A549 (cell line): ENCODE measurements at regions not wholly inside any gene's neighbourhood (a gene's known extent, or its start where the extent isn't known, plus 50 kb on each side); places are given as distances from the start of the nearest gene placed in this dataset.
"Not testable (repeated sequence)": the region's sequence is repeated elsewhere in the genome, so short reads cannot be mapped to it uniquely, and the experiment has no call there.

Source experiments
- ATAC-seq, 2 experiments: fragments of 200-7000 bp in 1 of 2; fragments of >200 bp in 1 of 2; cut with Nextera tagmentation in 1 of 2; cut with Tn5 transposase in 1 of 2; 3 replicates each; pipeline versions ENCODE4 v1.8.0 to v1.9.1; 2018 to 2020; ENCODE audit warnings: mild to moderate bottlenecking in 1 of 2, moderate library complexity in 1 of 2
- CTCF ChIA-PET: fragments of 300-600 bp; sonication (Branson Sonifier 250); formaldehyde crosslinking; extraction: SDS; loops from one replicate; lab custom pipeline; 2021; ENCODE audit warnings: antibody characterized with exemption, inconsistent platforms; lab: Yijun Ruan, JAX
- POLR2A ChIA-PET: fragments of 350-600 bp; formaldehyde crosslinking; extraction: SDS; loops from one replicate; lab custom pipeline; 2021; ENCODE audit warnings: antibody characterized with exemption, inconsistent platforms; lab: Yijun Ruan, JAX
- DNase-seq, 2 experiments: peaks; one replicate each; pipeline versions ENCODE4 v3.0.0 to v3.0.0-alpha.2; 2011 to 2016; ENCODE audit warnings: low read depth in 1 of 2, low spot score in 1 of 2
- FAIRE-seq: peaks from 2 replicates; lab custom pipeline; 2011; peaks lifted over from hg19 to GRCh38; lab: Jason Lieb, UNC
- H3K27ac ChIP-seq, 2 experiments: fragments of >200 bp; sonication (Bioruptor Twin); formaldehyde crosslinking; 3 replicates each; pipeline ENCODE4 v1.5.1; 2016 to 2017
- H3K4me1 ChIP-seq: fragments of >200 bp; sonication (Bioruptor Twin); formaldehyde crosslinking; 3 replicates; pipeline ENCODE4 v1.6.1; 2016
- H3K4me2 ChIP-seq: fragments of >200 bp; sonication (Bioruptor Twin); formaldehyde crosslinking; 3 replicates; pipeline ENCODE4 v1.6.1; 2016
- H3K4me3 ChIP-seq: fragments of >200 bp; sonication (Bioruptor Twin); formaldehyde crosslinking; 3 replicates; pipeline ENCODE4 v1.5.1; 2016
- H3K9me3 ChIP-seq: fragments of >200 bp; sonication (Bioruptor Twin); formaldehyde crosslinking; 3 replicates; pipeline ENCODE4 v1.6.1; 2016
- HDAC2 ChIP-seq: fragments of 200-600 bp; sonication (generic); IDR thresholded peaks from 2 replicates; pipeline ENCODE4 v1.6.1; 2016
- HOXB13 ChIP-seq: fragments of 250-450 bp; sonication (Bioruptor Pico); IDR thresholded peaks from 2 replicates; pipeline ENCODE4 v1.5.0; 2020; ENCODE audit warnings: low read depth, mild to moderate bottlenecking, moderate library complexity
- JUN ChIP-seq, 2 experiments: fragments of >200 bp; sonication (Bioruptor Twin); formaldehyde crosslinking; IDR thresholded peaks; 2 replicates in 1 of 2; 3 replicates in 1 of 2; pipeline ENCODE4 v1.6.1; 2016 to 2017
- KDM5A ChIP-seq: fragments of 200-600 bp; sonication (generic); IDR thresholded peaks from 2 replicates; pipeline ENCODE4 v1.6.1; 2016; ENCODE audit warnings: antibody characterized with exemption, mild to moderate bottlenecking
- POLR2A ChIP-seq: IDR thresholded peaks from 2 replicates; pipeline ENCODE4 v1.6.1; 2012; ENCODE audit warnings: mild to moderate bottlenecking, low read length
- RCOR1 ChIP-seq: fragments of 150-350 bp; IDR thresholded peaks from 2 replicates; pipeline ENCODE4 v1.6.1; 2014; ENCODE audit warnings: antibody characterized with exemption, low read length, low read depth
- SREBF2 ChIP-seq: fragments of 450-650 bp; IDR thresholded peaks from 2 replicates; pipeline ENCODE4 v1.6.1; 2014; ENCODE audit warnings: mild to moderate bottlenecking, moderate library complexity
- TFCP2L1 ChIP-seq: fragments of 250-450 bp; sonication (Bioruptor Pico); IDR thresholded peaks from 2 replicates; pipeline ENCODE4 v1.5.0; 2021; ENCODE audit warnings: mild to moderate bottlenecking
- WGBS: methylation state at CpG from one replicate; pipeline ENCODE4 v1.1.6; 2017; ENCODE audit errors: missing lambda C conversion rate; 5-methylcytosine and 5-hydroxymethylcytosine counted together
- TF ChIP-seq, protein P1 (sequence below): fragments of 200-600 bp; sonication (generic); IDR thresholded peaks from 2 replicates; pipeline ENCODE4 v1.6.1; 2016; ENCODE audit warnings: antibody characterized with exemption, mild to moderate bottlenecking, moderate library complexity

DNA sequence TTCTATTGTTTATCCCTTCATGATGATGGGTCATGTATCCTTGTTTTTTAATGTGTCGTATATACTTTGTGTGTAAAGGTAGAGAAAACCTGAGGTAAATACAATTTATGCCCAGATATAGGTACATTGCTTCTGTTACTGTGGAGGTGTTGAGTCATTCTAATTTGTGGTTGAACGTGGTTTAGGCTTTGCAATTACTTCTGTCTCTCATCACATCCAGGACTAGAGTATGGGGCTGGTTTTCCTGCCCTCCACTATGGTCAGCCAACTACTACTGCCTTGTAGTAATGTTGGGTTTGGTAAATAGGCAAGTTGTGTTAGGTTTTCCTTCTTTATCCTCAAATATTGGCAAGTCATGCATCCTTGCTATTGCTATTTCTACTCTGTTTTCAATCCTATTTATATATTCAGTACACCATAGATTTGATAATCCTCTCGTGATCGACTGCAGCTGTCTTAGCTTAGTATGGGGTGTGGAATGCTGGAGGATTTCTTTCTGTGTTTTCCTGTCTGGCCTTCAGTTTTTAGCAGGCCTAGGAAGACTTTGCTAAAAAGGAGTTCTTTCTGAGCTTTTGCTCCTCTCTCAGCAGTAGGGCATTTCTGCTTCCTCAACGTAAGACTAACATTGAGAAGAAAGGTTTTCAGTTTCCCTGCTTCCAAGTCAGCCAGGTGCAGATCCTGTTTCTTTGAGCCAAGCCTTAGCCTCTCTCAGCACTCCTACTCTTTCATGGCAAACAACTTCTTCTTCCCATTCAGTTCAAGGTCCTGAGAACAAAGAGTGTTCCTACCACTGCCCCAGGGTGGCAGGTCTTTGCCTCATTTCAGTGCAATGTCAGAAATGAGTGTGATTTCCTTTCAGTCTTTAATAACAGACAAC, 844.4 kb upstream of the CDH18 start:
- ATAC-seq (no peak), DNase-seq (no peak)

GRCh38 chr5:20825951-20826350, 838.0 kb upstream of the CDH18 start:
- 0% methylated on average over 1 of the region's 1 CpG for WGBS
- H3K27ac ChIP-seq, DNase-seq, CTCF ChIA-PET, H3K4me3 ChIP-seq, H3K4me1 ChIP-seq, H3K4me2 ChIP-seq, H3K9me3 ChIP-seq, POLR2A ChIA-PET, ATAC-seq: not testable (repeated sequence)
- FAIRE-seq = peak; percentile 84

More for the DNA sequence above, 844.4 kb upstream of the CDH18 start:
- no peak for TF ChIP-seq HOXB13 (CRISPR knock-in tag)
- TF ChIP-seq HDAC2 = no peak
- TF ChIP-seq, protein P1, sequence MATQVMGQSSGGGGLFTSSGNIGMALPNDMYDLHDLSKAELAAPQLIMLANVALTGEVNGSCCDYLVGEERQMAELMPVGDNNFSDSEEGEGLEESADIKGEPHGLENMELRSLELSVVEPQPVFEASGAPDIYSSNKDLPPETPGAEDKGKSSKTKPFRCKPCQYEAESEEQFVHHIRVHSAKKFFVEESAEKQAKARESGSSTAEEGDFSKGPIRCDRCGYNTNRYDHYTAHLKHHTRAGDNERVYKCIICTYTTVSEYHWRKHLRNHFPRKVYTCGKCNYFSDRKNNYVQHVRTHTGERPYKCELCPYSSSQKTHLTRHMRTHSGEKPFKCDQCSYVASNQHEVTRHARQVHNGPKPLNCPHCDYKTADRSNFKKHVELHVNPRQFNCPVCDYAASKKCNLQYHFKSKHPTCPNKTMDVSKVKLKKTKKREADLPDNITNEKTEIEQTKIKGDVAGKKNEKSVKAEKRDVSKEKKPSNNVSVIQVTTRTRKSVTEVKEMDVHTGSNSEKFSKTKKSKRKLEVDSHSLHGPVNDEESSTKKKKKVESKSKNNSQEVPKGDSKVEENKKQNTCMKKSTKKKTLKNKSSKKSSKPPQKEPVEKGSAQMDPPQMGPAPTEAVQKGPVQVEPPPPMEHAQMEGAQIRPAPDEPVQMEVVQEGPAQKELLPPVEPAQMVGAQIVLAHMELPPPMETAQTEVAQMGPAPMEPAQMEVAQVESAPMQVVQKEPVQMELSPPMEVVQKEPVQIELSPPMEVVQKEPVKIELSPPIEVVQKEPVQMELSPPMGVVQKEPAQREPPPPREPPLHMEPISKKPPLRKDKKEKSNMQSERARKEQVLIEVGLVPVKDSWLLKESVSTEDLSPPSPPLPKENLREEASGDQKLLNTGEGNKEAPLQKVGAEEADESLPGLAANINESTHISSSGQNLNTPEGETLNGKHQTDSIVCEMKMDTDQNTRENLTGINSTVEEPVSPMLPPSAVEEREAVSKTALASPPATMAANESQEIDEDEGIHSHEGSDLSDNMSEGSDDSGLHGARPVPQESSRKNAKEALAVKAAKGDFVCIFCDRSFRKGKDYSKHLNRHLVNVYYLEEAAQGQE = no peak
- TF ChIP-seq POLR2A = no peak
- no peak for TF ChIP-seq SREBF2
- no peak for TF ChIP-seq KDM5A
- TF ChIP-seq RCOR1 = no peak
- TF ChIP-seq JUN (IDR thresholded peaks at IDR 0.05) = no peak
- no peak for TF ChIP-seq TFCP2L1 (CRISPR knock-in tag)
- peak; percentile 39 for FAIRE-seq
- Histone ChIP-seq H3K4me3 (no peak overlapping the region), H3K4me2 (no peak overlapping the region), H3K4me1 (no peaks in the 10 kb centered on the region), H3K27ac (no peak overlapping the region), H3K9me3 (no peaks in the 10 kb centered on the region)
- WGBS = 25% methylated on average over 5 of the region's 5 CpGs
- POLR2A ChIA-PET = no interaction called here
- CTCF ChIA-PET = no interaction called here

DNA sequence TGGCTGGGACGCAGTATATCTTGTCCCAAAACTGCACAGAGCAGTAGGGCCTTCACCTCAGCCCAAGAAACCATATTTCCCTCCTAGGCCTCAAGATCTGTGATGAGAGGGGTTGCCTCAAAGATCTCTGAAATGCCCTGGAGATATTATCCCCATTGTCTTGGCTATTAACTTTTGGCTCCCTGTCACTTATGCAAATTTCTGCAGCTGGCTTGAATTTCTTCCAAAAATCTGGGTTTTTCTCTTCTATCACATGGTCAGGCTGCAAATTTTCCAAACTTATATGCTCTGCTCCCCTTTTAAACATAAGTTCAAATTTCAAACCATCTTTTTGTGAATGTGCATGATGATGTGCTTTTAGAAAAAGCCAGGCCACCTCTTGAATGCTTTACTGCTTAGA, 809.2 kb upstream of the CDH18 start:
- H3K9me3 ChIP-seq, FAIRE-seq, CTCF ChIA-PET, H3K27ac ChIP-seq, POLR2A ChIA-PET, H3K4me1 ChIP-seq, ATAC-seq, DNase-seq, H3K4me2 ChIP-seq, H3K4me3 ChIP-seq: not testable (repeated sequence)
- WGBS = 43% methylated on average over 1 of the region's 1 CpG

- ATAC-seq, POLR2A ChIA-PET, CTCF ChIA-PET, H3K9me3 ChIP-seq, H3K27ac ChIP-seq, DNase-seq, H3K4me2 ChIP-seq, H3K4me1 ChIP-seq, H3K4me3 ChIP-seq, FAIRE-seq: not testable (repeated sequence)
- 40% methylated on average over 2 of the region's 5 CpGs for WGBS
Observed at GRCh38 chr5:20784755-20785154, 796.8 kb upstream of the CDH18 start.

DNA sequence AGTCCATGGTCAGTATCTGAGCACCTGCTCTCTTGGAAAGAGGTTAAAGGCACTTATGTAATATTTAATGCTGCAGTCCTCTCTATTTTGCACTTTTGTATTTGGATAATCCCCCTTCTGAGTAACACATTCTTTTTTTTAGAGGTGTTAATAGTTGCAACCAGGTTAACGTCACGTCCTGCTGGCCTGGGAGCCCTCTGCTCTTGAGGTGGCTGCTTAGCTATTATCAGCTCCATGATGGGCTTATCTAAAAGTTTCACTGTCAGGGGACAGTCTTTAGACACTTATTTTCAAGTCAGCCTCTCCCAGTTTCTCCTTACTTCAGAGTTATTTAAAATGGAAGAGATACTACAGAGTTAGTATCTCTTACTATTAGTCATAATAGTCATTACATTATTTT, 795.5 kb upstream of the CDH18 start:
- H3K9me3 ChIP-seq, POLR2A ChIA-PET, DNase-seq, H3K4me1 ChIP-seq, H3K27ac ChIP-seq, FAIRE-seq, H3K4me3 ChIP-seq, ATAC-seq, H3K4me2 ChIP-seq, CTCF ChIA-PET: not testable (repeated sequence)
- 65% methylated on average over 2 of the region's 2 CpGs for WGBS

DNA sequence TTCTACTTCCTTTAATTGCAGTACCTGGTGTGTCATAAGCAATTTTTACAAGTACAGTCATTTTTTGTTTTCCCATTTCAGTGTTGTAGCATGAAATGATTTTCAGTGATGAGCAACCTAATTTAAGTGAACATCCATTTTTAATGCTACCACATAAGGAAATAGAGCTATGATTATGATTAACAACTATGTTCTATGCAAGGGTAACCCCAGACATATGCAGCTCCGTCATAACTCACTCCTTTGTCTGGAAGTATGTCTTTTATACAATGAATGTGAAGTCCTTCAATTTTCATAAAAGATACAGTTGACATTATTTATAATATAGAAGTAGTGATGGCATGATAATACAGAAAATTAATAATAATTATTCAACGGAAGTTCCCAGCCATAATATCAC, 783.3 kb upstream of the CDH18 start:
- H3K4me2 ChIP-seq, ATAC-seq, CTCF ChIA-PET, H3K9me3 ChIP-seq, H3K27ac ChIP-seq, H3K4me1 ChIP-seq, FAIRE-seq, H3K4me3 ChIP-seq, DNase-seq, POLR2A ChIA-PET: not testable (repeated sequence)
- WGBS = 41% methylated on average over 2 of the region's 2 CpGs

- ATAC-seq, POLR2A ChIA-PET: not testable (repeated sequence)
- no CpG with 5 or more reads among the region's 2 CpGs for WGBS
Observed at GRCh38 chr5:20765074-20765473, 777.1 kb upstream of the CDH18 start.

DNA sequence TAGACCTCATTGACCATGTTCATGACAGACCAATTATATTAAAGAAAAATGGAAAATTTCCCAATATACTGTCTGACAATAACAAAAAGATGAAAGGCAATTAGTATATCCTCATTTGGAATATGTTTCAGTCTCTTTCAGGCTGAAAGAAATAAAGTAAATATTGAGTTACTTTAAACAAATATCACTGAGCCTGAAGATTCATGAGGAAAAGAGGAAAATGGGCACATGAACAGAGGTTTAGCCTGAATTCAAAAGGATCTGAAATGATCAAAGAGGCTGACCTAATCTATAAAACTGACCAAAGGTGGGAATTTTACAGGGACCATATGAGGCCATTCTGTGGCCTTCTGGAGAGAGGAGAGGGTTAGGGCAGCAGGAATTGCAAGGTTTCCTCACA, 771.5 kb upstream of the CDH18 start:
- CTCF ChIA-PET, H3K4me3 ChIP-seq, H3K4me1 ChIP-seq, H3K4me2 ChIP-seq, POLR2A ChIA-PET, H3K27ac ChIP-seq, DNase-seq, ATAC-seq, H3K9me3 ChIP-seq: not testable (repeated sequence)
- FAIRE-seq = peak; percentile 67

More at GRCh38 chr5:20765074-20765473, 777.1 kb upstream of the CDH18 start:
- CTCF ChIA-PET, H3K9me3 ChIP-seq, H3K27ac ChIP-seq, H3K4me2 ChIP-seq, H3K4me1 ChIP-seq, DNase-seq, H3K4me3 ChIP-seq, FAIRE-seq: not testable (repeated sequence)

DNA sequence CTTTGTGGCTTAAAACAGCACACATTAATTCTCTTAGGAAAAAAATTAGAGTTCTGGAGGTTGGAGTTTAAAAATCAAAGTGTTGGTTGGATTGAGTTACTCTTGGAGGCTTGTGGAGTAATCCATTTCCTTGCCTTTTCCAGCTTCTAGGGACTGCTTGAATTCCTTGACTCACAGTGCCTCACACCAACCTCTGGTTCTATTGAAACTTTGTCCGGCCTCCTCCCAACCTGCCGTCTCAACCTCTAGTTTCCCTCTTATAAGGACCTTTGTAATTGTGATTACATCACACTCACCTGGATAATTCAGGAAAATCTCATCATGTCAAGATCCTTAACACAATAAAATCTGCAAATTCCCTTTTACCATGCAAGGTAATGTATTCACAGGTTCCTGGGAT, 764.2 kb upstream of the CDH18 start:
- H3K4me3 ChIP-seq, FAIRE-seq, CTCF ChIA-PET, DNase-seq, H3K9me3 ChIP-seq, H3K27ac ChIP-seq, ATAC-seq, POLR2A ChIA-PET, H3K4me2 ChIP-seq, H3K4me1 ChIP-seq: not testable (repeated sequence)
- WGBS = no CpG with 5 or more reads among the region's 2 CpGs
